HCT116 (cell line): ENCODE measurements at regions not wholly inside any gene's neighbourhood (a gene's known extent, or its start where the extent isn't known, plus 50 kb on each side); places are given as distances from the start of the nearest gene placed in this dataset.

Source experiments
- ELF1 ChIP-seq: IDR thresholded peaks from 2 replicates; pipeline ENCODE4 v1.6.1; 2012; ENCODE audit warnings: low read depth, borderline replicate concordance
- EZH2 ChIP-seq: fragments of 200-600 bp; sonication (generic); IDR thresholded peaks from 2 replicates; pipeline ENCODE4 v1.6.1; 2017; ENCODE audit warnings: antibody characterized with exemption, mixed run types
- POLR2AphosphoS5 ChIP-seq: IDR thresholded peaks from 2 replicates; pipeline ENCODE4 v1.6.1; 2011; ENCODE audit warnings: mild to moderate bottlenecking, low read depth, low read length, moderate library complexity
- SIN3A ChIP-seq: IDR thresholded peaks from 2 replicates; pipeline ENCODE4 v1.6.1; 2012; ENCODE audit warnings: low read depth
- TF ChIP-seq, protein P1 (sequence below), 3 experiments: fragments of 200-600 bp in 1 of 3; sonication (generic) in 1 of 3; IDR thresholded peaks in 2 of 3; conservative IDR thresholded peaks in 1 of 3; 2 replicates each; pipeline ENCODE4 v1.5.1; 2012 to 2017; ENCODE audit warnings: low read depth in 2 of 3, low read length in 2 of 3, antibody characterized with exemption in 1 of 3, borderline replicate concordance in 1 of 3, control low read depth in 1 of 3, mild to moderate bottlenecking in 1 of 3, mixed read lengths in 1 of 3, mixed run types in 1 of 3, moderate library complexity in 1 of 3; ENCODE audit not compliant: insufficient read depth in 1 of 3

DNA sequence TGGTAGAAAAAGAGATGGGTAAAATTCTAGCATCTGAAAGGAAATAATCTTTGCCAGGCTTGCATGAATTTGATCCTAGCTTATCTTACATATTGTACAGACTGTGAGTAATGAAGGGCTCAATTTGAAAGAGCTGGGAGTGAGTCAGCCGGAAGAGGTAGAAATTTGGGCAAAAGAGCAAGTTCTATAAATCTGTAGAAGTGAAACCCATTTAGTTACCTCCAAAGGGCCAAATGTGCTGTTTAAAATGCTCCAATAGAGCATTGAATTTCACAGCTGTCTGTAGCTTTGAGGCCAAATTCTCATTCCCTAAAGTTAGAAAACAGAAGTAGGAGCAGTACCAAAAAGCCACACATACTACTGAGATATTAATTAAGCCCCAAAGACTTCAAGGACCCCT, 466.1 kb downstream of the BTBD3 start:
- TF ChIP-seq, protein P1, sequence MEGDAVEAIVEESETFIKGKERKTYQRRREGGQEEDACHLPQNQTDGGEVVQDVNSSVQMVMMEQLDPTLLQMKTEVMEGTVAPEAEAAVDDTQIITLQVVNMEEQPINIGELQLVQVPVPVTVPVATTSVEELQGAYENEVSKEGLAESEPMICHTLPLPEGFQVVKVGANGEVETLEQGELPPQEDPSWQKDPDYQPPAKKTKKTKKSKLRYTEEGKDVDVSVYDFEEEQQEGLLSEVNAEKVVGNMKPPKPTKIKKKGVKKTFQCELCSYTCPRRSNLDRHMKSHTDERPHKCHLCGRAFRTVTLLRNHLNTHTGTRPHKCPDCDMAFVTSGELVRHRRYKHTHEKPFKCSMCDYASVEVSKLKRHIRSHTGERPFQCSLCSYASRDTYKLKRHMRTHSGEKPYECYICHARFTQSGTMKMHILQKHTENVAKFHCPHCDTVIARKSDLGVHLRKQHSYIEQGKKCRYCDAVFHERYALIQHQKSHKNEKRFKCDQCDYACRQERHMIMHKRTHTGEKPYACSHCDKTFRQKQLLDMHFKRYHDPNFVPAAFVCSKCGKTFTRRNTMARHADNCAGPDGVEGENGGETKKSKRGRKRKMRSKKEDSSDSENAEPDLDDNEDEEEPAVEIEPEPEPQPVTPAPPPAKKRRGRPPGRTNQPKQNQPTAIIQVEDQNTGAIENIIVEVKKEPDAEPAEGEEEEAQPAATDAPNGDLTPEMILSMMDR (IDR thresholded peaks at IDR 0.05 in 2 of 3, conservative IDR thresholded peaks at IDR 0.05 in 1 of 3; ENCODE audit: borderline replicate concordance in 1 of 3, insufficient read depth in 1 of 3, low read depth in 2 of 3, low read length in 2 of 3), result no peak
- TF ChIP-seq ELF1 (no peak), POLR2AphosphoS5 (no peak), EZH2 (no peak), SIN3A (no peak)
